Esophagus squamous epithelium (tissue), 4 donors: ENCODE measurements at regions not wholly inside any gene's neighbourhood (a gene's known extent, or its start where the extent isn't known, plus 50 kb on each side); places are given as distances from the start of the nearest gene placed in this dataset.

ENCODE experiments used
- CTCF ChIP-seq, 6 experiments: fragments of 450-650 bp in 4 of 6; fragments of 200-600 bp in 2 of 6; sonication (generic) in 2 of 6; IDR thresholded peaks; one replicate each; pipeline ENCODE4 v1.5.1; 2016 to 2019; ENCODE audit warnings: antibody characterized with exemption in 6 of 6, mild to moderate bottlenecking in 4 of 6, moderate library complexity in 4 of 6
- POLR2A ChIP-seq, 4 donors: fragments of 450-650 bp; IDR thresholded peaks; one replicate each; pipeline ENCODE4 v1.6.1; 2017; ENCODE audit warnings: antibody characterized with exemption in 4 of 4, mild to moderate bottlenecking in 4 of 4, moderate library complexity in 3 of 4

DNA sequence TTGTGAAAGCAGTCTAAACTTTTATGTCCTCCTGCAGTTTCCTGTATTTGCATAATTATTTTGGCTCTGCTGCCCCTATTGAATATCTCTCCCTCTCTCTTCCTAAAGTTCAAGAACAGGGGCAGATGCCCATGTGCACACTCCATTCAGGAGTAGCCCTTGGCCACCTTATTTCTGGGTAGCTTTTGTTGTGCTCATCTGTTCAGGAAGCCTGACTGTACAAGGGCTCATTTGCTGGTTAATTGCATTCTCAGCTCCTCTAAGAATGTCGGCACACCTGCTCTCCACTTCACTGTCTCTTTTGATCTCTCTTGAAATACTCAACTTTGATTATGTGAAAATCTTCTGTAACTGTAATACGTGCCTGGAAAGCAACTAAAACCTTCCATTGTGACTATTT lies 1378.8 kb upstream of the CDH8 start:
- TF ChIP-seq CTCF (IDR thresholded peaks at IDR 0.05) (no peak), POLR2A (IDR thresholded peaks at IDR 0.05) (no peak)
